BE2C (cell line): ENCODE measurements at regions not wholly inside any gene's neighbourhood (a gene's known extent, or its start where the extent isn't known, plus 50 kb on each side); places are given as distances from the start of the nearest gene placed in this dataset.

Source experiments
- DNase-seq: peaks from one replicate; pipeline ENCODE4 v3.0.0-alpha.2; 2020
- H3K27me3 ChIP-seq: fragments of 250-450 bp; sonication (Bioruptor Pico); 2 replicates; pipeline ENCODE4 v1.5.1; 2020; ENCODE audit warnings: mild to moderate bottlenecking
- H3K36me3 ChIP-seq: fragments of 250-450 bp; sonication (Bioruptor Pico); 2 replicates; pipeline ENCODE4 v1.5.1; 2020; ENCODE audit warnings: mild to moderate bottlenecking
- H3K4me1 ChIP-seq: fragments of 250-450 bp; sonication (Bioruptor Pico); 2 replicates; pipeline ENCODE4 v1.5.1; 2020
- H3K4me3 ChIP-seq: 2 replicates; pipeline ENCODE4 v1.5.1; 2011; ENCODE audit warnings: low read depth, low read length
- H3K9me3 ChIP-seq: fragments of 250-450 bp; sonication (Bioruptor Pico); 2 replicates; pipeline ENCODE4 v1.5.1; 2020
- CTCF ChIP-seq: IDR thresholded peaks from 2 replicates; pipeline ENCODE4 v1.5.1; 2012; ENCODE audit warnings: mild to moderate bottlenecking, low read depth, low read length

GRCh38 chr6:126631363-126631762 is 291.4 kb downstream of the CENPW start:
- peaks cover 8% of the 10 kb centered on the region for H3K4me1 ChIP-seq
- DNase-seq: no peak
- H3K9me3 ChIP-seq: no peaks in the 10 kb centered on the region
- H3K4me3 ChIP-seq: no peak overlapping the region
- H3K36me3 ChIP-seq: no peaks in the 10 kb centered on the region
- H3K27me3 ChIP-seq: no peaks in the 10 kb centered on the region
- no peak for TF ChIP-seq CTCF

- Histone ChIP-seq H3K4me1 (peaks cover 8% of the 10 kb centered on the region), H3K36me3 (no peaks in the 10 kb centered on the region), H3K27me3 (no peaks in the 10 kb centered on the region), H3K4me3 (no peak overlapping the region), H3K9me3 (no peaks in the 10 kb centered on the region)
- no peak for DNase-seq
- TF ChIP-seq CTCF: no peak
These were observed 292.4 kb downstream of the CENPW start for GRCh38 chr6:126632271-126632670.

GRCh38 chr6:126633373-126633772 is 293.5 kb downstream of the CENPW start:
- no peak for TF ChIP-seq CTCF
- no peaks in the 10 kb centered on the region for H3K27me3 ChIP-seq
- H3K9me3 ChIP-seq: no peaks in the 10 kb centered on the region
- no peak overlapping the region for H3K4me3 ChIP-seq
- DNase-seq: no peak
- H3K4me1 ChIP-seq: peaks cover 7% of the 10 kb centered on the region
- no peaks in the 10 kb centered on the region for H3K36me3 ChIP-seq

- Histone ChIP-seq H3K36me3 (no peaks in the 10 kb centered on the region), H3K9me3 (no peaks in the 10 kb centered on the region), H3K4me1 (no peaks in the 10 kb centered on the region), H3K27me3 (no peaks in the 10 kb centered on the region), H3K4me3 (no peak overlapping the region)
- DNase-seq: no peak
- no peak for TF ChIP-seq CTCF
These were observed 300.4 kb downstream of the CENPW start for GRCh38 chr6:126640356-126640755.

GRCh38 chr6:126640921-126641320 is 301.0 kb downstream of the CENPW start:
- Histone ChIP-seq H3K36me3 (no peaks in the 10 kb centered on the region), H3K27me3 (no peaks in the 10 kb centered on the region), H3K4me3 (no peak overlapping the region), H3K9me3 (no peaks in the 10 kb centered on the region), H3K4me1 (no peaks in the 10 kb centered on the region)
- no peak for TF ChIP-seq CTCF
- DNase-seq: no peak

- Histone ChIP-seq H3K4me3 (no peak overlapping the region), H3K4me1 (no peaks in the 10 kb centered on the region), H3K9me3 (no peaks in the 10 kb centered on the region), H3K27me3 (no peaks in the 10 kb centered on the region), H3K36me3 (no peaks in the 10 kb centered on the region)
- no peak for DNase-seq
- no peak for TF ChIP-seq CTCF
These were observed 301.7 kb downstream of the CENPW start for GRCh38 chr6:126641641-126642040.
